Upper lobe of left lung (tissue), 4 donors: ENCODE measurements at regions not wholly inside any gene's neighbourhood (a gene's known extent, or its start where the extent isn't known, plus 50 kb on each side); places are given as distances from the start of the nearest gene placed in this dataset.

Experiments used
- POLR2A ChIP-seq, 4 donors: fragments of 450-650 bp; IDR thresholded peaks; one replicate each; pipeline ENCODE4 v1.5.1; 2016 to 2017; ENCODE audit warnings: antibody characterized with exemption in 4 of 4, mild to moderate bottlenecking in 2 of 4
- POLR2AphosphoS5 ChIP-seq, 2 donors: sonication (generic); formaldehyde crosslinking; IDR thresholded peaks; one replicate each; pipeline ENCODE4 v1.5.1; 2017; ENCODE audit warnings: antibody characterized with exemption in 2 of 2

DNA sequence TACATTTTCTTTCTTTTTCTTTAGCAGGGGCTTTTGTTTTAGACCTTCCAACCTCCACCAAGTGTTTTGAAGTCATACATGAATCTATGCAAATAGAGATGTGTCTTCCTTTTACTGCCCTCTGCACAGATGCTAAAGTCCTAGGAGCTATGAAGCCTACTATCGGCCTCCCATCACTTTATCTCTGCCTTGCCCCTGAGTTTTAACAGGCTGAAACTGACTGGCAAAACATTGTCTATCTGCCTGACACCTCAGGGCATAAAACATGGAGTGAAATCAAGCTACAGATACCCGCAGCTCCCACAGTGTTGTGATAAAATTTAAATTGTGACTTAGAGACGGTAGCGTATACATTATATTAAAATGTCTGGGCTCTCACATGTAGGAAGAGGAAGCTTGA lies 604.6 kb upstream of the C9orf72 start:
- TF ChIP-seq POLR2A (IDR thresholded peaks at IDR 0.05) (no peak), POLR2AphosphoS5 (IDR thresholded peaks at IDR 0.05) (no peak)
